Activated CD8-positive, alpha-beta memory T cell treated with anti-CD3 and anti-CD28 coated beads, Interleukin-2, amount 10 ng/mL, durations not matched to agents 7 days and 5 days (primary cell): ENCODE measurements at regions not wholly inside any gene's neighbourhood (a gene's known extent, or its start where the extent isn't known, plus 50 kb on each side); places are given as distances from the start of the nearest gene placed in this dataset.

Experiments used
- ATAC-seq: fragments of 150-1000 bp; cut with Tn5 transposase; one replicate; pipeline ENCODE4 v1.10.0; 2021; ENCODE audit warnings: moderate library complexity
- CTCF ChIA-PET: fragments of 350-600 bp; sonication (Branson Sonifier 250); formaldehyde crosslinking; loops from one replicate; lab custom pipeline; 2021; ENCODE audit warnings: antibody characterized with exemption; lab: Charles Lee
- DNase-seq: peaks from one replicate; pipeline ENCODE4 v3.0.0-alpha.2; 2020
- H3K27ac Mint-ChIP-seq: one replicate; pipeline ENCODE4 v1.8.0; 2021; ENCODE audit warnings: mild to moderate bottlenecking, mixed read lengths
- H3K27me3 Mint-ChIP-seq: one replicate; pipeline ENCODE4 v1.8.0; 2021; ENCODE audit warnings: mixed read lengths
- H3K36me3 Mint-ChIP-seq: one replicate; pipeline ENCODE4 v1.8.0; 2021; ENCODE audit warnings: mild to moderate bottlenecking, mixed read lengths
- H3K4me1 Mint-ChIP-seq: one replicate; pipeline ENCODE4 v1.8.0; 2021; ENCODE audit warnings: mixed read lengths
- H3K4me3 Mint-ChIP-seq: one replicate; pipeline ENCODE4 v1.8.0; 2021; ENCODE audit warnings: mild to moderate bottlenecking, moderate library complexity, mixed read lengths
- H3K9me3 Mint-ChIP-seq: one replicate; pipeline ENCODE4 v1.8.0; 2022; ENCODE audit warnings: low read depth, mixed read lengths

- H3K9me3 Mint-ChIP-seq, result peaks cover 4% of the 10 kb centered on the region
- no peaks in the 10 kb centered on the region for H3K4me1 Mint-ChIP-seq
- H3K4me3 Mint-ChIP-seq, result no peak overlapping the region
- no peak overlapping the region for H3K27ac Mint-ChIP-seq
- no peaks in the 10 kb centered on the region for H3K27me3 Mint-ChIP-seq
- DNase-seq, result no peak
- no peak for ATAC-seq
- no peaks in the 10 kb centered on the region for H3K36me3 Mint-ChIP-seq
- CTCF ChIA-PET, result no interaction called here
Measured at GRCh38 chr4:60266505-60266904, 933.6 kb upstream of the ADGRL3 start.

- H3K4me1 Mint-ChIP-seq, result no peaks in the 10 kb centered on the region
- DNase-seq (no peak), ATAC-seq (no peak)
- peaks cover 22% of the 10 kb centered on the region for H3K9me3 Mint-ChIP-seq
- H3K36me3 Mint-ChIP-seq, result no peaks in the 10 kb centered on the region
- H3K27me3 Mint-ChIP-seq, result no peaks in the 10 kb centered on the region
- H3K27ac Mint-ChIP-seq, result no peak overlapping the region
- CTCF ChIA-PET, result no interaction called here
- no peak overlapping the region for H3K4me3 Mint-ChIP-seq
Measured at GRCh38 chr4:60296386-60296785, 903.7 kb upstream of the ADGRL3 start.

GRCh38 chr4:60313611-60314178 lies 886.4 kb upstream of the ADGRL3 start:
- DNase-seq (no peak), ATAC-seq (no peak)
- CTCF ChIA-PET, result no interaction called here
- Mint-ChIP-seq H3K36me3 (no peaks in the 10 kb centered on the region), H3K4me1 (no peaks in the 10 kb centered on the region), H3K4me3 (no peak overlapping the region), H3K9me3 (peaks cover 4% of the 10 kb centered on the region), H3K27ac (no peak overlapping the region), H3K27me3 (no peaks in the 10 kb centered on the region)

GRCh38 chr4:60314416-60314815 lies 885.7 kb upstream of the ADGRL3 start:
- H3K4me1 Mint-ChIP-seq, result no peaks in the 10 kb centered on the region
- peaks cover 4% of the 10 kb centered on the region for H3K9me3 Mint-ChIP-seq
- no peak overlapping the region for H3K4me3 Mint-ChIP-seq
- no peaks in the 10 kb centered on the region for H3K27me3 Mint-ChIP-seq
- no peaks in the 10 kb centered on the region for H3K36me3 Mint-ChIP-seq
- DNase-seq (no peak), ATAC-seq (no peak)
- CTCF ChIA-PET, result no interaction called here
- H3K27ac Mint-ChIP-seq, result no peak overlapping the region

GRCh38 chr4:60315586-60315985 lies 884.5 kb upstream of the ADGRL3 start:
- no peak overlapping the region for H3K27ac Mint-ChIP-seq

GRCh38 chr4:60326735-60327134 lies 873.4 kb upstream of the ADGRL3 start:
- H3K36me3 Mint-ChIP-seq, result no peaks in the 10 kb centered on the region
- DNase-seq, result no peak
- CTCF ChIA-PET, result no interaction called here
- H3K27ac Mint-ChIP-seq, result no peak overlapping the region
- no peak overlapping the region for H3K4me3 Mint-ChIP-seq
- no peaks in the 10 kb centered on the region for H3K27me3 Mint-ChIP-seq
- no peaks in the 10 kb centered on the region for H3K4me1 Mint-ChIP-seq
- ATAC-seq, result no peak
- H3K9me3 Mint-ChIP-seq, result peaks cover 6% of the 10 kb centered on the region

More at GRCh38 chr4:60315586-60315985, 884.5 kb upstream of the ADGRL3 start:
- CTCF ChIA-PET, result no interaction called here
- DNase-seq, result no peak
- no peak overlapping the region for H3K4me3 Mint-ChIP-seq
- H3K9me3 Mint-ChIP-seq, result peaks cover 6% of the 10 kb centered on the region
- H3K36me3 Mint-ChIP-seq, result no peaks in the 10 kb centered on the region
- no peaks in the 10 kb centered on the region for H3K27me3 Mint-ChIP-seq
- no peak for ATAC-seq
- H3K4me1 Mint-ChIP-seq, result no peaks in the 10 kb centered on the region

- H3K27me3 Mint-ChIP-seq, result no peaks in the 10 kb centered on the region
Measured at GRCh38 chr4:60327651-60328050, 872.5 kb upstream of the ADGRL3 start.

GRCh38 chr4:60344908-60345307 lies 855.2 kb upstream of the ADGRL3 start:
- no peaks in the 10 kb centered on the region for H3K4me1 Mint-ChIP-seq
- CTCF ChIA-PET, result no interaction called here
- H3K36me3 Mint-ChIP-seq, result no peaks in the 10 kb centered on the region
- H3K27me3 Mint-ChIP-seq, result no peaks in the 10 kb centered on the region
- no peak overlapping the region for H3K4me3 Mint-ChIP-seq
- DNase-seq, result no peak
- no peaks in the 10 kb centered on the region for H3K9me3 Mint-ChIP-seq
- ATAC-seq, result no peak
- H3K27ac Mint-ChIP-seq, result no peak overlapping the region

More at GRCh38 chr4:60327651-60328050, 872.5 kb upstream of the ADGRL3 start:
- ATAC-seq (no peak), DNase-seq (no peak)
- no peaks in the 10 kb centered on the region for H3K4me1 Mint-ChIP-seq
- no peak overlapping the region for H3K27ac Mint-ChIP-seq
- H3K9me3 Mint-ChIP-seq, result peaks cover 4% of the 10 kb centered on the region
- H3K36me3 Mint-ChIP-seq, result no peaks in the 10 kb centered on the region
- CTCF ChIA-PET, result no interaction called here
- no peak overlapping the region for H3K4me3 Mint-ChIP-seq

- H3K9me3 Mint-ChIP-seq, result no peaks in the 10 kb centered on the region
- no peaks in the 10 kb centered on the region for H3K27me3 Mint-ChIP-seq
- DNase-seq, result no peak
- no peaks in the 10 kb centered on the region for H3K4me1 Mint-ChIP-seq
- H3K27ac Mint-ChIP-seq, result no peak overlapping the region
- H3K36me3 Mint-ChIP-seq, result no peaks in the 10 kb centered on the region
- H3K4me3 Mint-ChIP-seq, result no peak overlapping the region
- CTCF ChIA-PET, result no interaction called here
- no peak for ATAC-seq
Measured at GRCh38 chr4:60345392-60345791, 854.7 kb upstream of the ADGRL3 start.

GRCh38 chr4:60359746-60360367 lies 840.3 kb upstream of the ADGRL3 start:
- Mint-ChIP-seq H3K9me3 (no peaks in the 10 kb centered on the region), H3K4me1 (no peaks in the 10 kb centered on the region), H3K27ac (no peak overlapping the region), H3K27me3 (no peaks in the 10 kb centered on the region), H3K36me3 (no peaks in the 10 kb centered on the region), H3K4me3 (no peak overlapping the region)
- CTCF ChIA-PET, result no interaction called here
- ATAC-seq (no peak), DNase-seq (no peak)

- no peaks in the 10 kb centered on the region for H3K36me3 Mint-ChIP-seq
- peaks cover 3% of the 10 kb centered on the region for H3K9me3 Mint-ChIP-seq
- no peak for DNase-seq
- no peak overlapping the region for H3K27ac Mint-ChIP-seq
- no peaks in the 10 kb centered on the region for H3K27me3 Mint-ChIP-seq
- ATAC-seq, result no peak
- no peaks in the 10 kb centered on the region for H3K4me1 Mint-ChIP-seq
- no peak overlapping the region for H3K4me3 Mint-ChIP-seq
- CTCF ChIA-PET, result no interaction called here
Measured at GRCh38 chr4:60365176-60365575, 835.0 kb upstream of the ADGRL3 start.

GRCh38 chr4:60366661-60367060 lies 833.5 kb upstream of the ADGRL3 start:
- Mint-ChIP-seq H3K4me1 (no peaks in the 10 kb centered on the region), H3K27ac (no peak overlapping the region), H3K36me3 (no peaks in the 10 kb centered on the region), H3K27me3 (no peaks in the 10 kb centered on the region), H3K9me3 (peaks cover 5% of the 10 kb centered on the region), H3K4me3 (no peak overlapping the region)
- DNase-seq (no peak), ATAC-seq (no peak)
- CTCF ChIA-PET, result no interaction called here

- Mint-ChIP-seq H3K36me3 (no peaks in the 10 kb centered on the region), H3K9me3 (peaks cover 7% of the 10 kb centered on the region), H3K4me1 (no peaks in the 10 kb centered on the region), H3K27me3 (no peaks in the 10 kb centered on the region), H3K27ac (no peak overlapping the region), H3K4me3 (no peak overlapping the region)
- no peak for DNase-seq
- CTCF ChIA-PET, result no interaction called here
- ATAC-seq, result no peak
Measured at GRCh38 chr4:60368986-60369385, 831.1 kb upstream of the ADGRL3 start.

GRCh38 chr4:60378010-60378409 lies 822.1 kb upstream of the ADGRL3 start:
- ATAC-seq, result no peak
- no peak for DNase-seq
- CTCF ChIA-PET, result no interaction called here
- Mint-ChIP-seq H3K4me3 (no peak overlapping the region), H3K36me3 (no peaks in the 10 kb centered on the region), H3K4me1 (no peaks in the 10 kb centered on the region), H3K27me3 (no peaks in the 10 kb centered on the region), H3K9me3 (peaks cover 2% of the 10 kb centered on the region), H3K27ac (no peak overlapping the region)
